NCI-H1930 (cell line): ENCODE measurements at regions not wholly inside any gene's neighbourhood (a gene's known extent, or its start where the extent isn't known, plus 50 kb on each side); places are given as distances from the start of the nearest gene placed in this dataset.

Experiments used
- DNase-seq, 2 experiments: peaks; one replicate each; lab custom pipeline; 2025; lab: John Stamatoyannopoulos, UW

DNA sequence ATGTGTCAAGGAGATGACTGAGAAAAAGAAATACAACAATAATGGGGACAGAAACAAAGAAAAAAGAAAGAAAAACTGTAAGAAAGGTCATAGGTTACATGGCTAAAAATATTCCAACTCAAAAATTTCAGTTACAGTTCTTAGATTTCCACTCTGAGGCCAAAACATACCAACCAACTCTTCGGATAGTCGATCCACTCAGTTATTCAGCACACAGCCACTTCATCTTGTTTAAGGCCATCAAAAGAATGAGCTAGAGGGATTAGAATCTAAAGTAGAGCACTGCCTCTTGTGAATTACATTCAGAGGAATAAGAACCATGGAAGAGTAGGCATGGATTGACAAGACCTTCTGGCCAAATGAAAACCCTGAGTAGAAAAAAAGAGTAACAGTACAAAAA lies 277.0 kb downstream of the MRPL39 start:
- DNase-seq = no peak

DNA sequence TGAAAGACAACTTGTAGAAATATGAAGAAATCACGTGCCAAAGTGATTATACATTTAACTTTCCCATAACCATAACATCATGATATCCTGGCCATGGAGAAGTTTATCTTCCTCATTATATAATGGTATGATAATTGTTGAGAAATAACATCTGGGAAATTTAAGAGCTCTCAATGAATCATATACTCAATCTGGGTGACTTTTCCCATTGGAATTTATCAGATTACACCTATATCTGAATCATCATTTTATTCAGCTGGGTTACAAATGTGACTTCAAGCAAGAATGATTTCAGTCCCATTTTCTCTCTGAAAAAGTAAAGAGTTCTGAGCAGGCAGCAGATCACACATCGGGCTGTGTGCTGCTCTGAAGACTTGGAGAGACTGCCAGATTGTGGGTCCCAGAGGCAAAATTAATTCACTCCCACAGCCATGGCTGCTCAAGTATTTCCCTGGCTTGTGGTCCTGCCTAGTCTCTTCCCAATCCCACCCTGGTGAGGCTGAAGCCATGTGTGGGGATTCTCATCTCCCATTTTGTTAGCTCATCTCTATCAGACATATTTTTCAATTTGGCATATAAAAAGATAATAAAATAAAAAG lies 278.0 kb downstream of the MRPL39 start:
- DNase-seq = no peak

DNA sequence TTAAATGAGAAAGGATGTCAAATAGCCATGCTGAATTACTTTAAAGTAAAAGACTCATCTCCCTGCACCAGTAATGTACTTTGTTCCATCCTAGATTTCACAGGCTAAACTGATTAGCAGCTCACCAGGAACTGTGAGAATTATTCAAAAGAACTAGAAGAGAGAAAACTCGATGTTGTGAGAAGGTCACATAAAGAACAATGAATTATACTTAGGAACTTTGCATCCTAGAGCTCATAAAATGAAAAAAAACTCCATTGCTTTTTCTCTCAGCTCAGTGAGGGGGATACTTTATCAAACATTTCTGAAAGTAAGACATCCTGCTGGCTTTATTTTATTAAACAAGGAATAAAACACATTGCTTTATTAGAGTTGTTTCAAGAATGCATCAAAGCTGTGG lies 278.5 kb downstream of the MRPL39 start:
- no peak for DNase-seq

DNA sequence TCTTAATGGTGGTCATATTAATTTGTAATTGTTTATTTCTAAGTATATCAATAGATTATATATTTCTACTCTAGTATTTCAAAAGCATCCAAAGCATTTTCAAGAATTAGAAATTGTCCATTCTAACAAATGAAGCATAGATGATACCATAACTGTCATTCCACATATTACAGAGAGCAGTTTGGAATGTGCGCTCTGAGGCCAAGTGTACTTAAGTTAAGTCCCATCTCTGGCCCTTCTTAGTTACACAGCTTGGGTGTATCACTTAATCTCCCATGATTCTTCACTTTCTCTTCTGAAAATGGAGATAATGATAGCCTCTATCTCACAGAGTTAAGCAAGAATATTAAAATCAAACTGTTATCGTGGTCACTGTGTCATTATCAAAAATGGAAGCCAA lies 281.1 kb downstream of the MRPL39 start:
- DNase-seq = no peak

DNA sequence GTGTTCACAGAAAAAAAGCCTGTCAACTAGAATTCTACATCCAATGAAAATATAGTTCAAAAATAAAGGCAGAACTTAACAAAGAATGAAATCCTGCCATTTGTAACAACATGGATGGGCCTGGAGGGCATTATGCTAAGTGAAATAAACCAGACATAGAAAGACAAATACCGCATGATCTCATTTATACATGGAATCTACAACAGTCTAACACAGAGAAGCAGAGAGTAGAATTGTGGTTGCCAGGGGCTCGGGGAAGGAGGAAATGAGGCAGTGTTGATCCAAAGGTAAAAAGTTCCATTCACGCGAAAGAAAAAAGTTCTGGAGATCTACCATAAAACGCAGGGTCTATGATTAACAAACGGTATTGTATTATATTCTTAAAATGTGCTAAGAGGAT lies 282.6 kb downstream of the MRPL39 start:
- DNase-seq = no peak

DNA sequence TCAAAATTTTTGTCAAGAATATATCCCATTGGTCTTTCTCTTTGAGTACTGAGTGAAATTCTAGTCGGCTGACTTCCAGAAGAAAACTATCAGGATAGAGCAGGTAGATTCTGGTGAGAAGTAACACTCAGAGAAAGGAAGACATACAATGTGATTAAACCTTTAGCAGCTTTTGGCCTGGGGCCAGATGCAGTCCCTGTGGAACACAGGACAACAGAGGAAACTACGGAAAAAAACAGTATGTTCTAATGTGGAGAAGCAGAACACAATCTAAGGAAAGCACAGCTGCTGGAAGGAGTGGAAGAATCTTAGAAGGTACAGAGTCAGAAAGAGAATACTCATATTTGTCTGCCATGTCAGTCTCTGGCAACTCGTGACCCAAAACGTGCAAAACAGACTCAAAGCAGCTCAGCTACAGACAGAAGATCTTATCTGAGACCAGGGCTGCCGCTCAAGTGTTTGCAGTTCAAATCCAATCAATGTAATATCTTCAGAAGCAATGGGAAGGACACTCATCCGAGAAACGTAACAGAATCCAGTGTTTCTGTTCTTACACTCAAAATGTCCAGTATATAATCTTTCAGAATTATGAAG lies 283.8 kb downstream of the MRPL39 start:
- DNase-seq = no peak

DNA sequence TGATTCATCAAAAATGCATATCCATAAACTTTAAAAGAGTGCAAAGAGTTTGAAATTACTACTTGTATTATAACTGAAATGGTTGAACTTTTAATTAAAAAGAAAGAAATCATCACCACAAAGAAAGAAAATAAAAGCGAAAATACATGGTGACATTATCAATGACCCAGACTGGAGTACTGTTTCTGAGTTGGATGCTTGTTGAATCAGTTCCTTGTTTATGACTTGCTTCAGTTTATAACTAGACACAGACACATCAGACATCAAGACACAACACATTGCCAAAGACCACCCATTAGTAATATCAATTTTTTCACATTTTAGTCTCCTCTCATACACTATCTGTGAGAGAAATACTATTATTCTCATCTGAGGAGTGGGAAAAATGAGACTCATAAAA lies 293.0 kb downstream of the MRPL39 start:
- no peak for DNase-seq

DNA sequence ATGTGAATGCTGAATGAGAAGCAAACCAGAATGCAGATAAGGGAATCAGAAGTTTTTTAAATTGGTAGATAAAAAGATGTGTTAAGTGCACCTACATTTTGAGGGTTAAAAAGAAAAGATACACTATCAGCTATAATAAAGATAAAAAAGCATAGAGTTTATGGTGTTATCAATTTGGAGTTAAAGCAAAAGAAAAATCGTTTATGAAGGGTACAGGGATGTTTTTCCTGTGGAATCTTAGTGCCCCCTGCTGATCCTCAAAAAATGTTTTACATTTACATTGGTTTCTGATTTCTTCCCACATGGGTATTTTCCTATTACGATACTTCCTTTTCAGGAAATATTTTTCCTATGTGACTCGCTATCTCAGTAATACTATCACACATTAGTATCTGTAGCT lies 293.5 kb downstream of the MRPL39 start:
- DNase-seq = no peak

DNA sequence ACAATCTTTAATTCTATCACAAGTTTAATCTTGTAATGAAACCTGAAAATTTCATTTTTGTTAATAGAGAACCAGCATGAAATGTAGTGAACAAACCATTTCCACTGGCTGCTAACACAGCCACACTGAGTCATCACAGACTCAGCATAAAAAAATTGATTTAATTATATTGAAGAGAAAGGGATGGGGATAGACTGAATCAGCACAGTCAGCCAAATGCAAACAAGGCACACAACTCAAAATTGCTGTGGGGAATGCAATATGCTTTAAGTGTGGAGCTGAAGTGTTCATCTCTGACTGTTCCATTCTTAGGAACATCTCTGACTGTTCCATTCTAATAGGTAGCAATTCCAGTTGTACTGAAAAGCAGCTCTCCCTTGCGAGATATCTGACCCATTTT lies 299.8 kb downstream of the MRPL39 start:
- no peak for DNase-seq

DNA sequence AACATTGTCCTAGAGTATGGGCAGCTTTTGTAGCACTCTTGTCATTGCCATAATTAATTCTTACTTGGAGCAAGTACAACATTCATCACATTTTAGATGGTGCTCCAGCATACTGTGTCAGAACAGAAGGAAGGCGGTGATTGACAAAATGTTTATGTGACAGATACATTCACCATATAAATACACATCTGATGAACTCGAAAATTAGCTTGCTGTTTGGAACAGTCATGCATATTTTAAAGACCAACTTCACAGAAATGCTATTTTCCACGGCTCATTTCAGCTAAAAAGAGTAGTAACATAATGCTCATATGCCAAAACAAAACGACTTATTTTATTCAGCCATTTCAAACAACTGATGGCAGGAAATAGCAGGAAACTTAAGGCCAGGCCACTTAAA lies 302.7 kb downstream of the MRPL39 start:
- no peak for DNase-seq

DNA sequence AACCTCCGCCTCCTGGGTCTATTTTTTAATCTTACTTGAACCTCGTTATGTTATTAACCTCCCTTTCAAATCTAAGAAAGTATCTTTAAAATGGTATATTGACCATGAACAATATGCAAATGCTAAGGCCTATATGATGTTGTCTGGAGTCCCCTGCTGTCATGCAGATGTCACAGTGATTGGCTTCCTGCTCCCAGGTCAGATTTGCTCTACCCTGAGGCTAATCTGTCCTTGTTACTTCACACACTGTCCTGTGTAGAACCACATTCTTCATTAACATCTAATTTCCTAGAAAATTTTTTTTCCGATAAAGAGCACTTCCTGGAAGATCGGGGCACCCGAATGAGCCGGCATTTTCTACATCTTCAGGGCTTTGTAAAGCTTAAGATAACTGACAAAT lies 306.6 kb downstream of the MRPL39 start:
- no peak for DNase-seq

DNA sequence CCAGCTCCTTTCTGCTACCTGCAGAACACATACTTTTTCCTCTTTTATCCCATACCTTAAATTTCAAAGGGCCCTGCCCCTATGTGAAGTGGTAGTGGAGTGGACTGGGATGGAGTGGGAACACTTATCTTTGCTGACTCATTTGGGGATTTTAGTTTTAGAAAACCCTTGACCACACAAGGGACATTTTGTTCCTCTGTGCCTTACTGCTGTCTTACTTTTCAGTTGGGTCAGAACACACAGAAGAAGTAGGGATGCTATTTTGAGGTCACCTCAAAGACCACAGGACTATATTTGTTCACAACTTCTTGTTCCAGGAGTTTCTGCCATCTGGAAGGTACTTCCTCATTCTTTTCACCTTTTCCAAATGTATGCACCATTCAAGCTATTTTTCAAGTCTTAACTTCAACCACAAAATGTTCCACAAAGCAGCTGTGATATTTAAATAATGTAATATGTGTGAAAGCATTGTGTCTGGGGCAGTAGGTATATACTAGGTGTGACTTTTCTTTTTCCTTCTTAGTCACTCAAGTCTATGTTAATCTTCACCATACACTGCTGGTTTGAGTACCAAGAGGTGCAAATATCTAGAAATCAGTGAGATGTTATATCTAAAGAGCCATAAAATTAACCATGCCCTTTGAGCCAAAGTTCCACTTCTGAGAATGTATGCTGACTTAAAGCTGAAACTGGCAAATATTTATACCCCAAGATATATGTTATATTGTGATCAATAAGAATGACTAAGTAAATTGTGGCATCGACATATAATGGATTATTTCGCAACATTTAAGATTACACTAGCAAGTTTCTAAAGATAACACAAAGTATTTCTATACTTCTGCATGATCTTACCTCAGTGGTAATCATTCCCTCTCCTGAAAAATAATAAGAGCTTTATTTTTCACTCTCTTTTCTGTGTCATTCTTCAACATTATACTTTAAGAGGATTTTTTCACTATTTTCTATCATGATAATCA lies 308.5 kb downstream of the MRPL39 start:
- DNase-seq = no peak

DNA sequence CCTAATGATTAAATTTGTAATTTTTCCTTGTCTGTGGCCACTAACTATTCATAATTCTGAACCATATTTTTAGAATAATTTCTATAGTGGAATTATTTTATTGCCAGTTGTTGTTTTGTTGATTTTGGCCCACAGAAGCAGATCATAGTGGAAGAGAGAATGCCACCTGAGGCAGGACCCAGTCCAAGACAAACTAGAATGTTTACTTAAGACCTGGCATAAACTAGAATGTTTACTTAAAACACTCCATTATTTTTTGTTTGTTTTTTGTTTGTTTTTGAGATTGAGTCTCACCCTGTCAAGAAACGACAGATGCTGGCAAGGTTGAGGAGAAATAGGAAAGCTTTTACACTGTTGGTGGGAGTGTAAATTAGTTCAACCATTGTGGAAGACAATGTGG lies 310.2 kb downstream of the MRPL39 start:
- no peak for DNase-seq

DNA sequence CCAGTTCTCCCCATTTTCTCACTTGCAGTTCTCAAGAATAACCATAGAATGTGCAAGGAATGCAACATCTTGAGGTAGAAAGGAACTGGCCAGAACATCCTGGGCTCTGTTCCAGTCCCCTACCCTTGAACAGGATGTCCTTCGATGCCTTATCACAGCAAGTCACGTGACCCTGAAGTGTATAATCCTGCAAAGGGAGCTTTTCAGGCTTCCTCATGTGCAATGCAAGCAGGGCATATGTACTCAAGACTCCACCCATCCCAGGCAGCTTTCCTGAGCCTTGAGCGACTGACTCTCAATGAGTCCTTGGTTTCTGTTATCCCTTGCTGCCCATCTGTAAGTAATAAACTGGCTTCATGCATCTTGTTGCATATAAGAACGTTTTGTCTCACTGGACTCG lies 311.0 kb downstream of the MRPL39 start:
- DNase-seq = no peak

DNA sequence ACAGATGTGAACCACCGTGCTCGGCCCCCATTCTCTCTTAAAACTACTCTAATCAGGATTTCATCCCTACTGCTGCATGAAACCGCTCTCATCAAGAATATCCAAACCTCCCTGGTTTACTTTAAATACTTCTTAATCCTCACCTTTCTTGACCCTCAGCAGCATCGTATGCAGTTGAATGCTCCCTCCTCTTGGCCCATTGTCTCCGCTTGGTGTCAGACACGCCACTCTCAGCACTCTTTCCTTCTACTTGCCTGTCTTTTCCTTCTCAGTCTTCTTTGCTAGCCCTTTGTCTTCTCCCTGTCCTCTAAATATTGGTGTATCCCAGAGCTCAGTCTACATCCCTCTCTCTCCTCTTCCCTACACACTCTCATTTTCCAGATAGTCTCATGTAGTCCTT lies 314.9 kb downstream of the MRPL39 start:
- no peak for DNase-seq

DNA sequence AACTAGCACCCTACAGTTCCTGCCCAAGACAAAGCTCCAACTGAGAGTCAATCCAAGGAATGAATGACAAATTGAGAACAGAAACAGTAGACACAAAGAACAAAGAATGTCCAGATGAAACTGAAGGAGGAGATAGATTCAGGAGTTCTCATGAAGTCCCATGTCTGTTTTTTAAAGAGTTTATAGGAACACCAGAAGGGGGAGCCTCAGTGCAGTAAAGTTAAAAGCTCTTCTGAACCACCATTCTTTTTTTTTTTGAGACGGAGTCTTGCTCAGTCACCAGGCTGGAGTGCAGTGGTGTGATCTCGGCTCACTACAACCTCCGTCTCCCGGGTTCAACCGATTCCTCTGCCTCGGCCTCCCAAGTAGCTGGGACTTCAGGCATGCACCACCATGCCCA lies 323.6 kb downstream of the MRPL39 start:
- DNase-seq = no peak

DNA sequence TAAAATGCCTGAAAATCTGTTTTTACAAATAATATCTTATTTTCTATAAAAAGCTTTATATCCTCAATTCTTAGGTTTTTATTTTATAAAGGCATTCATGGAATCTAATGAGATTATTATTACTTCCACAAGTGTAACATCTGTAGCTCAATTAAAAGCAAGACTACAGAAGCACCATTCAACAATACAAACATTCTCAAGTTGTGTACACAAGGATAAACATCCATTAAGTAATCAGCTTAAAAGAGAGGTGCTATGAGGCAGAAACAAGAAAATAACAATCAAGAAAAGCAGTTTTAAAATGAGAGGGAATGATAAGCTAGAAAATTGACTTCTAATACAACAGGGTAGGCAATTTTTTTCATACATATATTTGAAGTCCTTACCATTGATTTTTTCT lies 326.1 kb downstream of the MRPL39 start:
- peak; percentile 26 to 33 for DNase-seq

DNA sequence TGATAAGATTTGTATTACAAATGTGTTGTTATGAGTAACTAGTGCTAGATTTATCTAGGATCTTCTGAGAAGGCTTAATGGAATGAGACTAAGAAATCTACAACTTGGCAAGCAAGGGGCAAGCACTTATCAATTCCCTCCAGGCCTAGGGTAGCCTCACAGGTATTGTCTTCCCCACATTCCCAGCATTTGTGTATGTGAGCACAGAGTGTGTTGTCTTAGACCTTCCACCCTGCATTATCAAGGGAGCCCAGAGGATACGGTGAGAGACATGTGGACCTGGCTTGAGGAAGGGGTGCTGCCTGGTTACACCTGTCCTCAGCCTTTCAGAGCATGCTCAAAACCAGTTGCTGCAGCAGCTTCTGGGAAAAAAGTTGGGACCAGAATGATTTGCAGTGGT lies 327.2 kb downstream of the MRPL39 start:
- no peak for DNase-seq

DNA sequence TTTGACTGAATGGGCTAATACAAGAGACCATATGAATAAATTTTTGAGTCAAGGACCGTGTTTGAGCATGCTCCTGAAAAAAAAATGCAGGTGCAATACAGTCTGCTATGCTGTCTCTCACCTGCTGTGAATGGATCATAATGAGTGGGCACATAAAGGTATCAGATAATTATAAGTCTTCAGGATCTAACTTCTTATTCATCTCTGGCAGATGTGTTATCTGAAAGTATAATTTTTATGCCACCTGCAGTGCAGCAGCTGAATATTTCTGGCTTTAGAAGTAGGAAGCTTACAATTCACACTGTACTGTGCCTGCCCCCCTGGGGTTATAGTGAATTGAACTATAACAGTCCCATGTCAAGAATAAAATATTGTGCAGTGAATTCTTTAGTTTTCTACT lies 333.3 kb downstream of the MRPL39 start:
- peak; percentile 28 to 31 for DNase-seq

DNA sequence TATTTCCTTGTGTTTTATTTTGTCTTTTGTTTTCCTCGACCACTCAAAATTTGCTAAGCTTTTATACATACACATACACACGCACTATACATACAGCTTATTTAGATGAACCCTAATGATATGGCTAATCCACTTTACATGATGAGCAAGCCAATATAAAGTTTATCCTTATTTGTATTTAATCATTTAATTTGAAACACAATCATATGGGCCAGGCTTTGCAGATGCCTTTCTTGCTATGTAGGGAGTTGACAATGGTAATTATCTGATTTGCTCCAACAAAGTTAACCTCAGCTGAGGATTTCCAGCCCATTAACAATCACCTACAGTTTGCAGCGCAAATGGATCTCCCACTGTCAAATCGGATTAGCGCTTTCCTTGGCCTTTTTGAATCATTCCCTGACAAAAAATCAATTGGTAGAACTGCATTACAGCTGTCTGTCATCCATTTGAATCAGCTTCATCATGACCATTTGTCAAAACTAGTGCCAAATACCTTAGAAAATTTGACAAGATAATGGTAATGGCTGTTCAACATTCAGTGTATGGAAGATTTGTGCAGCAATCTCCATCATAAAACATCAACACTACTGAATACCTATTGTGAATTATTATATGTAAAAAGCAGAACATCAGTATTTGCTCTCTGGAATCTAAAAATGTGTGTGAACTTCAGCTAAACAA lies 352.6 kb downstream of the MRPL39 start:
- DNase-seq = peak; percentile 81 to 89

DNA sequence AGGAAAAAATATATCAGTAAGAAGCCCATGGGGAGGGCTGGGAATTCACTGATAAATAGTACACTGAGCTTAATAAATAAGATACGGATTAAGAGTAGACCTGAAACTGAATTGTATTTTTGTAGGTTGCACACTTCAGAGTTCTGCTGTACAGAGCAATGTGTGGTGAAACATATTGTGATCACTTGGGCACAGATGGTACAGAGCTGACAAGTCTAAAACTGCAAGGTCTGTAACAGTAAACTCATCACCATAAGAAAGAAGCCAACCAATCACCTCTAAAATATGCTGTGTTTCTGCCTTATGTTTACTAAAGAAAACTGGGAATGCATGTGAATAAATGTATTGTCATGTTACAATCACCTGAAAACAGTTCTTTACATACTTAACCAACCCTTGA lies 360.7 kb downstream of the MRPL39 start:
- DNase-seq = no peak

DNA sequence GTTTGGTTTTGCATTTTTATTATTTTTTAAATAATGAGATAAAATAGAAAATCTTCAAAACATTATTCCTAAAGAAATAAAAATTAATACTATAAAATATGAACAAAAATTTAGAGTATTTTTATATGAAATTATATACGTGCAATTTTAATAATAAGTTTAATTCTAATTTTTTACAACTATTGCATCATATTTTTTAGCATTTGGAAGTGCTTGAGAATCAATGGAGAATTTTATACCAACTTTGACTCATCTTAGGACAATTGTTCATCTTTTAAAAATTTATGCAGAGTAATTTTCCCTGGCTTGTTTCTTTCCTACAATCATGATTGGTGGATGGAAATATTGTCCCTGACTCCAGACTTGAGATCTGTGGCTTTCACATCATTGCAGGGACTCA lies 362.5 kb downstream of the MRPL39 start:
- no peak for DNase-seq

DNA sequence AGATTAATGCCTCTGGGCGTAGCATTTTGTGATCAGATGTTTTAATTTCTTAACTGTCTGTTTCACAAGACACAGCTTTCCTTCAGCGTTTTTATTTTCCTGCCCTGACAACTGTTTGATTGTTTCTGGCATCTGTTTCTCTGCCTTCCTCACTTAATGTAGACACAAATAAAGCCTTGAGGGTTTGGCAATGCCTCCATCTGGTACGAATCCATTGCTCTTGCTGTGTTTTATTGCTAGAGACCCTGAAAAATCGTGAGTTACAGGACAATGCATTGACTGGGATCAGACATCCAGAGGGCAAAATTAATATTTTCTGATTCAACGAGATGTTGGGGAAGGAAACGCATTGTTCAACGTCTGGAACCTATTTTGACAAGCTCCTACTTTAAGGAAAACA lies 363.5 kb downstream of the MRPL39 start:
- DNase-seq = no peak
